Effector CD8-positive, alpha-beta T cell (primary cell): ENCODE measurements at regions not wholly inside any gene's neighbourhood (a gene's known extent, or its start where the extent isn't known, plus 50 kb on each side); places are given as distances from the start of the nearest gene placed in this dataset.

ENCODE experiments used
- DNase-seq: peaks from one replicate; lab custom pipeline; 2025; lab: John Stamatoyannopoulos, UW

- no peak for DNase-seq
These were observed 100.7 kb downstream of the SPRY1 start for GRCh38 chr4:123497340-123497739.

DNA sequence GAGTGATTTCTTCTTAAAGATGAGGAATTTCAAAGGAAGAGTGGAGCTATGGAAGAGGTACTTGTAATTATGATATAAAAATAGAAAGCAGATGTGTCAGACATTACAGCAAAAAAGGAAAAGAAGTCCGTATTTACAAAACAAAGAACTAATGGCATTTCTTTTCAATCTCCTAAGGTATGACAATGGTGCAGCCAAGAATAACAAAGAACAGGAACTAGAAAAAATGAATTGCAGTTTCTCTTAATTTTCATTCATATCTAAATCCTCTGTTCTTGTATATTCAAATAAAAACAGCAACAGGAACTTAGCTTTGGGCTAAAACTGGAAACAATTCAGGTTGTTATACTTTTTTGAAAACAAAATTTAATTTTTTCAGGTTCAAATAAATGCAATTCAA is 105.1 kb downstream of the SPRY1 start:
- DNase-seq: no peak

DNA sequence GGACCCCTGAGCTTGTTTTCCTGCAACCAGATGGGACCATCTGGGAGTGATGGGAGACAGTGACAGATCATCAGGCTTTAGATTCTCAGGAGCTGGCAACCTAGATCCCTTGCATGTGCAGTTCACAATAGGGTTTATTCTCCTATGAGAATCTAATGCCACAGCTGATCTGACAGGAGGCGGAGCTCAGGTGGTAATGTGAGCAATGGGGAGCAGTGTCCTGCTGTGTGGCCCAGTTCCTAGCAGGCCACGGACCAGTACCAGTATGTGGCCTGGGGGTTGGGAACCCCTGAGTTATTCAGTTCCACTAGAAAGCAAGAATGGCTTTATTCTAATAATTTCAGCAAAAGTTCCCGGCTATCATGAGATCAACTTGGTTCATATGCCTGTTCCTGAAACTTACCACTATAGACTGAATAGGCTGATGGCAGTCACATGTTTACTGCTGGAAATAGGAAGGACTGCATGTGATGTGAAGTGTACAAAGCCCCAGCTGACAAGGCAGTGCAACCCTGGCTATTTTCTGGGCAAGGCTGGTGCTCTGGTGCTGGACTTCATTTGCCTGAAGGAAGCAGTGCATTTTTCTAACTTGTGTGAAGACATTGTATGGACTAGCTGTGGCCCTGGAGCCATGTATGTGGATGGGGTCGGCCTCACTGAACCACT is 107.2 kb downstream of the SPRY1 start:
- DNase-seq: no peak

- DNase-seq: peak; percentile 1
These were observed 108.8 kb downstream of the SPRY1 start for GRCh38 chr4:123505095-123506010.

DNA sequence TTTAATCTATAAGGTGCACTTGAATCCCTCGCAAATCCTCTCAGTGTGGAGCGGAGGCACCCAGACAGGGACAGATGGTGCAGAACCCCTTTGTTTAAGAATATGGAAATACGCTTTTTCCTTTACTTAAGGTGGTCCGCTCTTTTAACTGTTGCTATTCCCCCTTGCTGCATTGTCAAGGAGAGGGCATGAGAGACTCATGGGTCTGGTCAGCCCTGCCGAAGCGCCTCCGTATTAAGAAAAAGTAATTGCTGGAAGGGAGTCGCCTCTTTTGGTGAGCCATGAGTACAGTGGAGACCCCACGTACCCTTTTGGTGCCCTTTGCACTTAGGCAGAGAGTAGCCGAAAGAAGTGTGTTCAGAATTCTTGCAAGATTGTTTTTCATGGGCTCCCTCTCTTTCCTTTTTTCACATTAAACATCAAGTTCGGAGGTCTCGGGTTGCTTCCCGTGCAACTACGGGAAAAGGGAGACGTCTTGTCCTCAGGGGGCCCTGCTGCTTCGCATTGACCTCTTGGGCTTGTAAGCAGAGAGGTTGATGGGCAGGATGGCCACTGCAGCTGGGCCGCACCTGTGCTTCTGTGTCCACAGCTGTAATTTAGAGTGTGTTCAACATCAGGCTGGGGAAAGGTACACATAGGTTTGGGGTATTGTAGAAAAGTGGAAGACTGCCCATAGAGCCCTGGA is 109.6 kb downstream of the SPRY1 start:
- no peak for DNase-seq

DNA sequence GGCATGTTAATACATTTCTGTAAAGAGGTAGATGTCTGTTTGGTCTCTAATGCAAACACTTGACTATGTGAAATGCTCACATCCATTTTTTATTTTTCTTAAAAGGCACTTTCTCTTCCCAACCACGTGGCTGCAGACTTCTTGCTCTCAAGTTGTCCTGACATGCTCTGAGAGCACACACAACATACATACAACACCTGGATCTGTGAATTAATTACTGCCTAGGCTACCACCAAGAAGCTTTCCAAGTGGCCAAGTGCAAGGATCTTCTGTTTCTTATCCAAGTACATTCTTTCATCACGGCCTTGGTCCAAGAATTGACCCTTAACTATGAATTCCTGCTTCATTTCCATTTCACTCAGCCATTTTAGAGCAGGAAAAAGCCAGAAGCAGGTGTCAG is 110.8 kb downstream of the SPRY1 start:
- DNase-seq: no peak

GRCh38 chr4:123510221-123510620 is 113.6 kb downstream of the SPRY1 start:
- no peak for DNase-seq

GRCh38 chr4:123510659-123511058 is 114.1 kb downstream of the SPRY1 start:
- DNase-seq: no peak

- no peak for DNase-seq
These were observed 120.0 kb downstream of the SPRY1 start for GRCh38 chr4:123516576-123516975.

DNA sequence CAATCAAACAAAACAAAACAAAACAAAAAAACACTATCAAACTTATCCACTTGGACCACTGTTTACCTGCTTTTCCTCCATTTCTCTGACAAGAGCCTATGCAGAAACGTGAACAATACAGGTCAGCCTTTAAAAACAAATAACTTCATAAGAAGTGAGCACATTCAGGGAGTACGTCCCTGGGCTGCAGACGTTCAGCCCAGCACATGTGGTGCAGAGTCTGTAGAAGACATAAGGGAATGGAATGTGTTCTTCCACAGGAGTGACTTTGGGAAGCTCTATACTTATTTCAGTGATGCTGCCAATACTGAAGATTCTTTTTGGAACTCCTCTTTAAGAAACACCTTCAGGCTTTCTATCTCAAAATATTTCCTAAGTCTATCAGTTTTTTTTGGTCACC is 120.6 kb downstream of the SPRY1 start:
- DNase-seq: no peak

- DNase-seq: no peak
These were observed 121.4 kb downstream of the SPRY1 start for GRCh38 chr4:123517971-123518370.

DNA sequence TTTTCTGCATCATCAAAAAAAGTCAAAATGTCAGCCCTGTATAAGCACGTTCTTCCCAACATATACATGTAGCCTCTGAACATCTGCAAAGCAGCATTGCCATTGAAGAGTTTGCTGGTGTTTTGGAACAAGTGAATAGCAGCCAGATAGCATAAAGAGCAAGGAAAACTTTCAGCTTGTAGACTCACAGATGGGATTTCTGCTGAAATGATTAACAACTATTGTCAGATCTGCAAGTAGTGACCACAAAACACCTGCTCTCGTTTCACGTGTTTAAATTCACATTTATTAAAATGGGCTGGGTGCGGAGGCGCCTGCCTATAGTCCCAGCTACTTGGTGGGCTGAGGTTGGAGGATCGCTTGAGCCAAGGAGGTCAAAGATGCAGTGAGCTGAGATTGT is 123.7 kb downstream of the SPRY1 start:
- DNase-seq: no peak

GRCh38 chr4:123522081-123522480 is 125.5 kb downstream of the SPRY1 start:
- DNase-seq: no peak

DNA sequence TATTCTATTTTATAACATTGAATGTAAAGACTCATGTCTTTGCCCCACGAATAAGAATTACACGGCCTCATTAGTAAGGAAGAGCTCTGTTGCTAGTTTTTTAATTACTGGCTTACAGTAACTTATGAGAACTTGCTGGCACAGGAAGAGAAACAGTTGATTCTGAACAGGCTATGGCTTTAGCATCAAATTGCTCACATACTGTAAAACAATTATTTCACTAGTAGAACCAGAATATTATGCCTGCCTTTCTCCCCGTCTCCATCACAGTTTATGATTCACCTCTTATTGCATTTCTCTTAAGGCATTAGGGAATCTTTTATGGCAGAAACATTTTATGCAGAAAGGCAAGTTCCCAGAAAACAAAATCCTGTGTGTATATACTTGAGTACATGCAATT is 126.1 kb downstream of the SPRY1 start:
- DNase-seq: no peak

DNA sequence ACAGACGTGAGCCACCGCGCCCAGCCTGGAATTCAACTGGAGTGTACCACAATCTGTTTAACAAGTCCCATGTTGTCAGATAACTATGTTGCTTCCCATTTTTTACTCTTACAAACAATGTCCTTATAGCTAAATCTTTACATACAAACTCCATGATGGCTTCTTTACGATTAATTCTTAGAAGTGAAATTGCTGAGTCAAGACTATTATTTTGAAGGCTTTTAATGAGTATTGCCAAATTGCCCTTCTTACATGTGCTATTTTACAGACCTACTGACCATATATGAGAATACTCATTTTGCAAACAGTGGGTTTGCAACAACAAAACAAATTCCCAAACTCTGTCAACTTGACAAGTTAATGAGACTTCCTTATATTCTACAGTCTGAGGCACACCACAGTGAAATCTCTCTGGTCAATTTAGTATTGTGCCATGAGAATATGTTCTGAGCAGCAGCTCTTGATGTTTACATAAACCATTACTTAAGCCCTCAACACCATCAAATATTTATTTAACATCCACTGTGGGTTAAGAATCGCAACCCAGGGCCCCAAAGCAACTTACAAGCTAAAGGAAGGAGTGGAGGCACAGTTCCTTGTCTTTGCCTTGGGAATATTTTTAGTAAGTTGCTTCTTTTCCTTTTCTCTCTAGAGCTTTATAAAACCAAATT is 128.5 kb downstream of the SPRY1 start:
- DNase-seq: no peak

DNA sequence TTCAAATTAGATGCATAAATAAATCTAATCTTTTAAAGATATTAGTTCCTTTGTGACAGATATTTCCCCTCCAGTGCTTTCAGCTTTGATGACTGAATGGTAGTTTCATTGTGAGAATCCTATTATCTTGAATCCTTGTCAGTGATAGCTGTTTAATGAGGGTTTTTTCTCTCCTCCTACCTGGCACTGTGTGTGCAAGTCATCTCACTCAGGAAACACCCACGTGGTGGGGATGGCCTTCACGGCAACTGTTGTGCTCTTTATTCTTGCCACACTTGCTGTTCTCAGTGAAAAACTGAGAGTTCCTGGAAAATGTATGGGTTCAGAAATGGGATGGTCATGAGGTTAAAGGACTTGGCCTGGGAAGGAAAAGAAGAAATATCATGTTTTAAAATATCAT is 129.9 kb downstream of the SPRY1 start:
- DNase-seq: no peak

GRCh38 chr4:123528501-123529277 is 132.1 kb downstream of the SPRY1 start:
- DNase-seq: no peak

DNA sequence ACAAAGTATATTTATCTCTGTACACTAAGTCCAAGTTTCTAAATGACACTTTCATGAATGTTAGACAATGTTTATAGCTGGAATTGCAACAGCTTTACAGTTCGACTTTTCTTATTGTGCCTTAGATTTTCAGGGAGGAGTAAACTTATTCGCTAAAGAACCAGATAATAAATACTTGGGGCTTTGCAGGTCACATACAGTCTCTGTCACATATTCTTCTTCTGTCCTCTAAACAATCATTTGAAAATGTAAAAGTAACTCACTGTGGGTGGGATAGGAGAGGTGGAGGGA is 132.6 kb downstream of the SPRY1 start:
- no peak for DNase-seq

DNA sequence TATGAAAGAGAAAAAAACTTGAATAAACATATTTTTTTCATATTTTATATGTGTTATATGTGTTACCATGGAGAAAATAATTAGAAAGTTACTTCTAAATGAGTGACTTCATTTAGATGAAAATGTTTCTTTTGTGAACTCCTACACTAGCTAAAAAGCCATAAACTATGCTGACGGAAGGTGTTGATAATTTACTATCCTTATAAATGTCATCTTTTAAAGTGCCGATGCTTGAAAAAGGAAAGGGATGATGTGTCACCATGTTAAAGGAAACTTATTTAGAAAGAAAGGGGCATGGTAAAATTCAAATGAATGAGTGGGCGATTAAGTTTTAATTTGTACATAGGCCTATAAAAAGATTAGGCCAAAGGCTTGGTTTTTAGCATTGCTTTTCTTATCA is 133.8 kb downstream of the SPRY1 start:
- DNase-seq: no peak

DNA sequence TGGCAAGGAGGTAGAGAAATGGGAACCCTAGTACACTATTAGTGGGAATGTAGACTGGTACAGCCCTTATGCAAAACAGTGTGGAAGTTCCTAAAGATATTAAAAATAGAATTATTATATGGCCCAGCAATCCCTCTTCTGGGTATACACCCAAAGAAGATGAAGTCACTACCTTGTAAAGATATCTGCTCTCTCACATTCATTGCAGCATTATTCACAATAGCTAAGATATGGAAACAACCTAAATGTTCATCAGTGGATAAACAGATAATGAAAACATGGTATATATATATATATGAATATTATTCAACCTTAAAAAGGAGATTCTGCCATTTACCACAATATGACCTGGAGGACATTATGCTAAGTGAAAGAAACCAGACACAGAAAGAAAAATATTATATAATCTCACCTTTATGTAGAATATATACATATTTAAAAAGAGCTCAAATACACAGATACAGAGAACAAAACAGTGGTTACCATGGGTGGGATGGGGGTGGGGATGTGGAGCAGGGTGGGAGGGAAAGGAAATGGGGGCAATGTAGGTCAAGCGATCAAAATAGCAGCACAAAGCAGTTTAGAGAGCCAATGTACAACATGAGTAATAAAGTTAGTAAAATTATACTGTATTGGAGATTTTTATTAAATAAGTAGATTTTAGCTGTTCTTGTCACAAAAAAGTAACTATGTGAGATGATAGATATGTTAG is 138.6 kb downstream of the SPRY1 start:
- no peak for DNase-seq

DNA sequence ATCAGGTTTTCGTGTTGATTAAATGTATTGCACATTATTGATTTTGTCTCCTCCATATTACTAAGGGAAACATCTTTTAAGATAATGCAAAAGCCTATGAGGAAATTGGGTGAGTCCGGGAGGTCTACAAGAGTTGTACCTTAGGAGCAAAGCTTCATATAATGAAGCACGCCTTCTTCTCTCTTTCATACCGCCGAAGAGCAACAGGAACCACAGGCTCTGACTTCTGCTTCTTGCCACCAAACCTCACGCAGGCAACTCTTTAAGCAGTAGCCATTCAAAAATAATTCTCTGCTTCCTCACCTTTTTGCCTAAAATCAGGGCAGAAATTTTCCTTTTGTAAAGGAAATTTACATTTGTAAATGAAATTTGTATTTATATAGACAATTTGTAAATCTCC is 139.6 kb downstream of the SPRY1 start:
- DNase-seq: no peak
